SK-N-SH (cell line): ENCODE measurements at regions not wholly inside any gene's neighbourhood (a gene's known extent, or its start where the extent isn't known, plus 50 kb on each side); places are given as distances from the start of the nearest gene placed in this dataset.
A peak's percentile ranks its signal among the peaks of the same experiment; 100 is the strongest.

ENCODE experiments used
- CTCF ChIA-PET: fragments of 300-600, 350-600 bp; formaldehyde crosslinking; extraction: SDS; loops from one replicate; lab custom pipeline; 2021; lab: Yijun Ruan, JAX
- POLR2A ChIA-PET: fragments of 350-600 bp; sonication (Branson Sonifier 250); formaldehyde crosslinking; extraction: SDS; loops from one replicate; lab custom pipeline; 2020; ENCODE audit warnings: antibody characterized with exemption, inconsistent platforms; lab: Yijun Ruan, JAX
- DNase-seq: peaks from one replicate; pipeline ENCODE4 v3.0.0; 2012
- H2AFZ ChIP-seq: fragments of 200-600 bp; sonication (generic); 2 replicates; pipeline ENCODE4 v1.8.1; 2016; ENCODE audit warnings: antibody characterized with exemption, mild to moderate bottlenecking, low read depth
- H3F3A ChIP-seq: fragments of 200-600 bp; sonication (generic); replicated peaks from 2 replicates; pipeline ENCODE3; 2016; ENCODE audit warnings: antibody characterized with exemption, mild to moderate bottlenecking; ENCODE audit not compliant: insufficient read depth
- H3K27ac ChIP-seq, 2 experiments: fragments of 200-500 bp in 1 of 2; fragments of 200-600 bp in 1 of 2; sonication (Bioruptor generic) in 1 of 2; sonication (generic), shearing (Covaris generic) in 1 of 2; 2 replicates each; pipeline versions ENCODE4 v1.5.1 to v1.6.1; 2014 to 2016; ENCODE audit warnings: low read depth in 2 of 2, inconsistent platforms in 1 of 2, low read length in 1 of 2, mild to moderate bottlenecking in 1 of 2, mixed read lengths in 1 of 2
- H3K27me3 ChIP-seq: fragments of 200-600 bp; sonication (generic), shearing (Covaris generic); 2 replicates; pipeline ENCODE4 v1.6.1; 2016; ENCODE audit warnings: mixed run types; ENCODE audit not compliant: insufficient read depth
- H3K36me3 ChIP-seq, 2 experiments: fragments of 200-500 bp in 1 of 2; fragments of 200-600 bp in 1 of 2; sonication (Bioruptor generic) in 1 of 2; sonication (generic) in 1 of 2; replicated peaks in 1 of 2; 2 replicates each; pipeline versions ENCODE3 to v1.5.1; 2014 to 2016; ENCODE audit warnings: low read length in 1 of 2, mild to moderate bottlenecking in 1 of 2; ENCODE audit not compliant: insufficient read depth in 2 of 2, control insufficient read depth in 1 of 2
- H3K4me1 ChIP-seq, 2 experiments: fragments of 200-500 bp in 1 of 2; fragments of 200-600 bp in 1 of 2; sonication (Bioruptor generic) in 1 of 2; sonication (generic), shearing (Covaris generic) in 1 of 2; 2 replicates each; pipeline versions ENCODE4 v1.5.1 to v1.6.1; 2014 to 2016; ENCODE audit warnings: low read depth in 1 of 2, low read length in 1 of 2, mixed run types in 1 of 2; ENCODE audit not compliant: insufficient read depth in 2 of 2, control insufficient read depth in 1 of 2
- H3K4me2 ChIP-seq: fragments of 200-600 bp; sonication (generic), shearing (Covaris generic); 2 replicates; pipeline ENCODE4 v1.6.1; 2017; ENCODE audit warnings: mixed run types
- H3K4me3 ChIP-seq, 2 experiments: fragments of 200-500 bp in 1 of 2; fragments of 200-600 bp in 1 of 2; sonication (Bioruptor generic) in 1 of 2; sonication (generic), shearing (Covaris generic) in 1 of 2; 2 replicates each; pipeline versions ENCODE4 v1.5.1 to v1.8.1; 2014 to 2016; ENCODE audit warnings: low read depth in 2 of 2, inconsistent platforms in 1 of 2, low read length in 1 of 2, mild to moderate bottlenecking in 1 of 2, mixed read lengths in 1 of 2, moderate library complexity in 1 of 2
- H3K79me2 ChIP-seq: fragments of 200-600 bp; sonication (generic); 2 replicates; pipeline ENCODE4 v1.8.1; 2017; ENCODE audit warnings: mild to moderate bottlenecking; ENCODE audit not compliant: insufficient read depth
- H3K9ac ChIP-seq: fragments of 200-600 bp; sonication (generic); 2 replicates; pipeline ENCODE4 v1.6.1; 2017; ENCODE audit warnings: mixed run types
- H3K9me2 ChIP-seq: fragments of 200-600 bp; sonication (generic); 2 replicates; pipeline ENCODE4 v1.6.1; 2017; ENCODE audit warnings: mixed run types
- H3K9me3 ChIP-seq: fragments of 200-600 bp; sonication (generic); 2 replicates; pipeline ENCODE4 v1.6.1; 2017; ENCODE audit warnings: mixed run types, mild to moderate bottlenecking, moderate library complexity
- H4K20me1 ChIP-seq: fragments of 200-600 bp; sonication (generic); 2 replicates; pipeline ENCODE4 v1.6.1; 2017; ENCODE audit warnings: mild to moderate bottlenecking, mixed run types; ENCODE audit not compliant: insufficient read depth
- CHD2 ChIP-seq: fragments of 150-350 bp; IDR thresholded peaks from 2 replicates; pipeline ENCODE4 v1.6.1; 2018; ENCODE audit warnings: low read length; ENCODE audit not compliant: partially characterized antibody
- ELF1 ChIP-seq: IDR thresholded peaks from 2 replicates; pipeline ENCODE4 v1.4.0; 2012
- EP300 ChIP-seq, 2 experiments: IDR thresholded peaks; 2 replicates each; pipeline versions ENCODE4 v1.4.0 to v1.6.1; 2012; ENCODE audit warnings: borderline replicate concordance in 1 of 2, low read depth in 1 of 2, low read length in 1 of 2
- GABPA ChIP-seq: IDR thresholded peaks from 2 replicates; pipeline ENCODE4 v1.4.0; 2012; ENCODE audit warnings: low read depth, mild to moderate bottlenecking
- NFIC ChIP-seq: IDR thresholded peaks from 2 replicates; pipeline ENCODE4 v1.4.0; 2012; ENCODE audit warnings: borderline replicate concordance
- NRF1 ChIP-seq: IDR thresholded peaks from 2 replicates; pipeline ENCODE4 v1.6.1; 2012; ENCODE audit warnings: low read depth, mild to moderate bottlenecking, low read length
- RFX5 ChIP-seq: IDR thresholded peaks from 2 replicates; pipeline ENCODE4 v1.6.1; 2012; ENCODE audit warnings: mild to moderate bottlenecking, improper control_type of control experiment, low read length
- SIN3A ChIP-seq: IDR thresholded peaks from 2 replicates; pipeline ENCODE4 v1.6.1; 2012; ENCODE audit warnings: low read depth, mild to moderate bottlenecking, low read length, moderate library complexity, borderline replicate concordance
- TCF12 ChIP-seq: IDR thresholded peaks from 2 replicates; pipeline ENCODE4 v1.4.0; 2012
- WGBS: methylation state at CpG from one replicate; pipeline ENCODE4 v1.1.6; 2017; ENCODE audit warnings: low lambda C conversion rate; 5-methylcytosine and 5-hydroxymethylcytosine counted together
- TF ChIP-seq, protein P1 (sequence below): fragments of 150-350 bp; IDR thresholded peaks from 2 replicates; pipeline ENCODE4 v1.6.1; 2017; ENCODE audit warnings: antibody characterized with exemption, low read length, low read depth, borderline replicate concordance
- TF ChIP-seq, protein P2 (sequence below): fragments of 150-350 bp; IDR thresholded peaks from 2 replicates; pipeline ENCODE4 v1.6.1; 2016; ENCODE audit warnings: mild to moderate bottlenecking, low read depth, low read length
- TF ChIP-seq, protein P3 (sequence below): IDR thresholded peaks from 2 replicates; pipeline ENCODE4 v1.4.0; 2012; ENCODE audit warnings: low read depth, borderline replicate concordance
- TF ChIP-seq, protein P4 (sequence below): IDR thresholded peaks from 2 replicates; pipeline ENCODE4 v1.4.0; 2012; ENCODE audit warnings: low read depth
- TF ChIP-seq, protein P5 (sequence below): IDR thresholded peaks from 2 replicates; pipeline ENCODE4; 2012

DNA sequence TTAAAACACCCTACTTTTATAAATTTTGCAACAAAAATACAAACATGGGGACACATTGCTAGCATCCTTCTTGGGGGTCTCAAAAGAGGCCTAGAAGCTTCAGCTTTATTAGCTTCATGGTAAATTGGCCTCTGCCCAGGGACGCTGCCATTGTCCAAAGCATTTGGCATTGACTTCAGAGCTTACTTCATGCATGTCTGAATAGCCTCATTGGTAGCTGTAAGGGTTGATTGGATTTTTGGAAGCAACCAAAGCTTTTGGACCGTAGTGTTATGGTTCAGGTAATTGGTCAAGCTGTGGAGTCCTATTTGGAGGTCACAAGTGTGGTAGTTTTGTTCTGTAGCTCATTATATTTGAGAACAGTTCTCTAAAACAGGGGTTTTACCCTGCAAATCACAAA, 411.7 kb upstream of the SLC24A2 start (continued):
- TF ChIP-seq, protein P1, sequence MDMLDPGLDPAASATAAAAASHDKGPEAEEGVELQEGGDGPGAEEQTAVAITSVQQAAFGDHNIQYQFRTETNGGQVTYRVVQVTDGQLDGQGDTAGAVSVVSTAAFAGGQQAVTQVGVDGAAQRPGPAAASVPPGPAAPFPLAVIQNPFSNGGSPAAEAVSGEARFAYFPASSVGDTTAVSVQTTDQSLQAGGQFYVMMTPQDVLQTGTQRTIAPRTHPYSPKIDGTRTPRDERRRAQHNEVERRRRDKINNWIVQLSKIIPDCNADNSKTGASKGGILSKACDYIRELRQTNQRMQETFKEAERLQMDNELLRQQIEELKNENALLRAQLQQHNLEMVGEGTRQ: no peak
- TF ChIP-seq SIN3A: no peak

DNA sequence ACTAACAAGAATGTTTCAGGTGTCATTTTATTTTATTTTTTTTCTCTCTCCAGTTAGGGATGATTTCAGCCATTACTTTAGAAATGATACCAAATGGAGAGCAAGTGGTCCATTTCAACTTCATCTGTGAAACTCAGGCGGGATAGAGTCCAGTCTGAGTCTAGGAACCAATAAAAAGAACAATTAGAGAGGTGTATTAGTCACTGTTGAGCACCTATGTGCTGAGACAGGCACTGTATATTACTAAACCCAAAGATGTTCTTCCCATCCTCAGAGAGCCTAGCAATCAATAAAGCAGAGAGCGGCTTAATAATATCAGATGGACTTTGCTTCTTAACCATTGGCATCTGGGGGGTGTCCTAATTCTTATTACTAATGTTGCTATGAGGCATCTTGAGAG, 410.3 kb upstream of the SLC24A2 start:
- Histone ChIP-seq H3K4me2 (no peak overlapping the region), H4K20me1 (no peaks in the 10 kb centered on the region), H3K9me2 (no peaks in the 10 kb centered on the region), H3K9me3 (0 out of 2 replicates have a peak, but pooled peaks cover 4% of the 10 kb centered on the region), H3K79me2 (no peaks in the 10 kb centered on the region), H3K27ac (no peak overlapping the region), H3K4me1 (peaks cover 0 to 5% of the 10 kb centered on the region in 2 experiments; a peak in 1 of 4 replicates), H2AFZ (no peak overlapping the region), H3K4me3 (no peak overlapping the region), H3K9ac (no peak overlapping the region), H3K36me3 (no peaks in the 10 kb centered on the region), H3F3A (no peaks in the 10 kb centered on the region), H3K27me3 (no peaks in the 10 kb centered on the region)
- no peak for DNase-seq
- CTCF ChIA-PET: no interaction called here
- POLR2A ChIA-PET: interaction anchor here (0.6 kb wide), 1 partner anchor 575 kb away, joined by 4 read pairs; no protein-coding TSS in a partner anchor
- TF ChIP-seq EP300 (IDR thresholded peaks at IDR 0.05; ENCODE audit: borderline replicate concordance in 1 of 2, low read depth in 1 of 2, low read length in 1 of 2) (no peak), NRF1 (no peak), SIN3A (no peak)
- 41% methylated on average over 2 of the region's 2 CpGs for WGBS

DNA sequence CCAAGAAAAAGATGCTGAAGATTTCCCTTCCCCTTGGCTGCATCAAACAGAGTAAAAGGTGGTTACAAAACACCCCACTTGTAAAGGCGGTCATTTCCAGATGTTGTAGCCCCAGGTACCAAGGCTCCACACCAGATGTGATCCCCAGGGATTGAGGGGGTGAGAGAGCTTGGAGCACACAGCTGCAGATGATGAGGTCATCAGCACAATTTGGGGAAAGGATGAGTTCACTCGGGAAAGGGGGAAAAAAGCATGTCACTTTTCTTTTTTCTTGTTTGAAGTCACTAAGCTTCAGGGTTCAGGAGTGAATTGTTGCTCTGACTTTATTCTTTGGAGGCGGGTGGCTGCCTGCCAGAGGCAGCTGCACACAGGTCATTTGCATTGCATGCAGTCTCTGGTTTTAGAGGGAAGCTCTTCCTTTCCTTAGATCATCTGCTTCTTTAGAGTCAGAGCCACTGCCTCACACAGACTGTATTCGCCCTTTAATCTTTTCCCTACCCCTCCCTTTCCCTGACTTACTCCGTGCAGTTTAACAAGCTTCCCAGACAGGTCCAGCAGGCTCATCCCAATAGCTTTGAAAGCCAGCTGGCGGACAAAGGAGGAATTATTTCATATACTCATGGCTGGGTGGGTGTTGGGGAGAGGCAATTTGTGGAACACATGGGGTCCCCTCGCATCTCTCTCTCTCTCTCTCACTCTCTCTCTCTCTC, 409.3 kb upstream of the SLC24A2 start:
- H3K9me2 ChIP-seq: no peaks in the 10 kb centered on the region
- H2AFZ ChIP-seq: no peak overlapping the region
- H3K4me1 ChIP-seq: peaks cover 0 to 5% of the 10 kb centered on the region in 2 experiments; a peak in 1 of 4 replicates
- H3K36me3 ChIP-seq: no peaks in the 10 kb centered on the region
- H3K4me2 ChIP-seq: no peak overlapping the region
- no peaks in the 10 kb centered on the region for H3K27me3 ChIP-seq
- H3F3A ChIP-seq: no peaks in the 10 kb centered on the region
- WGBS: 22% methylated on average over 7 of the region's 7 CpGs
- CTCF ChIA-PET: no interaction called here
- no peaks in the 10 kb centered on the region for H3K79me2 ChIP-seq
- H3K9ac ChIP-seq: no peak overlapping the region
- no peaks in the 10 kb centered on the region for H4K20me1 ChIP-seq
- 0 out of 2 replicates have a peak, but pooled peaks cover 4% of the 10 kb centered on the region for H3K9me3 ChIP-seq
- H3K4me3 ChIP-seq: no peak overlapping the region
- no peak overlapping the region for H3K27ac ChIP-seq
- peak; percentile 10 for DNase-seq
- POLR2A ChIA-PET: no interaction called here
- TF ChIP-seq EP300 (IDR thresholded peaks at IDR 0.05; ENCODE audit: borderline replicate concordance in 1 of 2, low read depth in 1 of 2, low read length in 1 of 2) (no peak), GABPA (no peak), CHD2 (no peak), NFIC (no peak), TCF12 (no peak), ELF1 (no peak), NRF1 (no peak), RFX5 (no peak)
- TF ChIP-seq, protein P1: no peak
- TF ChIP-seq, protein P2, sequence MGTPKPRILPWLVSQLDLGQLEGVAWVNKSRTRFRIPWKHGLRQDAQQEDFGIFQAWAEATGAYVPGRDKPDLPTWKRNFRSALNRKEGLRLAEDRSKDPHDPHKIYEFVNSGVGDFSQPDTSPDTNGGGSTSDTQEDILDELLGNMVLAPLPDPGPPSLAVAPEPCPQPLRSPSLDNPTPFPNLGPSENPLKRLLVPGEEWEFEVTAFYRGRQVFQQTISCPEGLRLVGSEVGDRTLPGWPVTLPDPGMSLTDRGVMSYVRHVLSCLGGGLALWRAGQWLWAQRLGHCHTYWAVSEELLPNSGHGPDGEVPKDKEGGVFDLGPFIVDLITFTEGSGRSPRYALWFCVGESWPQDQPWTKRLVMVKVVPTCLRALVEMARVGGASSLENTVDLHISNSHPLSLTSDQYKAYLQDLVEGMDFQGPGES: no peak
- TF ChIP-seq, protein P3, sequence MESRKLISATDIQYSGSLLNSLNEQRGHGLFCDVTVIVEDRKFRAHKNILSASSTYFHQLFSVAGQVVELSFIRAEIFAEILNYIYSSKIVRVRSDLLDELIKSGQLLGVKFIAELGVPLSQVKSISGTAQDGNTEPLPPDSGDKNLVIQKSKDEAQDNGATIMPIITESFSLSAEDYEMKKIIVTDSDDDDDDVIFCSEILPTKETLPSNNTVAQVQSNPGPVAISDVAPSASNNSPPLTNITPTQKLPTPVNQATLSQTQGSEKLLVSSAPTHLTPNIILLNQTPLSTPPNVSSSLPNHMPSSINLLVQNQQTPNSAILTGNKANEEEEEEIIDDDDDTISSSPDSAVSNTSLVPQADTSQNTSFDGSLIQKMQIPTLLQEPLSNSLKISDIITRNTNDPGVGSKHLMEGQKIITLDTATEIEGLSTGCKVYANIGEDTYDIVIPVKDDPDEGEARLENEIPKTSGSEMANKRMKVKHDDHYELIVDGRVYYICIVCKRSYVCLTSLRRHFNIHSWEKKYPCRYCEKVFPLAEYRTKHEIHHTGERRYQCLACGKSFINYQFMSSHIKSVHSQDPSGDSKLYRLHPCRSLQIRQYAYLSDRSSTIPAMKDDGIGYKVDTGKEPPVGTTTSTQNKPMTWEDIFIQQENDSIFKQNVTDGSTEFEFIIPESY: no peak
- TF ChIP-seq, protein P4, sequence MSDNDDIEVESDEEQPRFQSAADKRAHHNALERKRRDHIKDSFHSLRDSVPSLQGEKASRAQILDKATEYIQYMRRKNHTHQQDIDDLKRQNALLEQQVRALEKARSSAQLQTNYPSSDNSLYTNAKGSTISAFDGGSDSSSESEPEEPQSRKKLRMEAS: no peak
- TF ChIP-seq, protein P5, sequence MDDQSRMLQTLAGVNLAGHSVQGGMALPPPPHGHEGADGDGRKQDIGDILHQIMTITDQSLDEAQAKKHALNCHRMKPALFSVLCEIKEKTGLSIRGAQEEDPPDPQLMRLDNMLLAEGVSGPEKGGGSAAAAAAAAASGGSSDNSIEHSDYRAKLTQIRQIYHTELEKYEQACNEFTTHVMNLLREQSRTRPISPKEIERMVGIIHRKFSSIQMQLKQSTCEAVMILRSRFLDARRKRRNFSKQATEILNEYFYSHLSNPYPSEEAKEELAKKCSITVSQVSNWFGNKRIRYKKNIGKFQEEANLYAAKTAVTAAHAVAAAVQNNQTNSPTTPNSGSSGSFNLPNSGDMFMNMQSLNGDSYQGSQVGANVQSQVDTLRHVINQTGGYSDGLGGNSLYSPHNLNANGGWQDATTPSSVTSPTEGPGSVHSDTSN: no peak
